Stomach (tissue), 8 donors: ENCODE measurements at regions not wholly inside any gene's neighbourhood (a gene's known extent, or its start where the extent isn't known, plus 50 kb on each side); places are given as distances from the start of the nearest gene placed in this dataset.

Experiments used
- DNase-seq, 2 donors: peaks; one replicate each; pipeline versions ENCODE4 v3.0.0 to v3.0.0-alpha.2; 2013 to 2019
- H3K27ac ChIP-seq, 5 donors: fragments of 200-600 bp in 4 of 5; sonication (generic) in 4 of 5; one replicate each; pipeline ENCODE4 v1.5.1; 2013 to 2019; ENCODE audit warnings: mild to moderate bottlenecking in 1 of 5, moderate library complexity in 1 of 5
- H3K27me3 ChIP-seq, 3 donors: fragments of 200-600 bp; sonication (generic); one replicate each; pipeline ENCODE4 v1.5.1; 2017 to 2019; ENCODE audit warnings: mixed run types in 1 of 3
- H3K36me3 ChIP-seq, 4 donors: fragments of 200-600 bp; sonication (generic); 1 replicate in 3 of 4; 2 replicates in 1 of 4; pipeline ENCODE4 v1.5.1; 2016 to 2019
- H3K4me1 ChIP-seq, 4 donors: fragments of 200-600 bp; sonication (generic); one replicate each; pipeline ENCODE4 v1.5.1; 2016 to 2019
- H3K4me3 ChIP-seq, 4 donors: fragments of 200-600 bp; sonication (generic) in 3 of 4; one replicate each; pipeline ENCODE4 v1.5.1; 2016 to 2019; ENCODE audit warnings: mild to moderate bottlenecking in 1 of 4
- H3K9me3 ChIP-seq, 4 donors: fragments of 200-600 bp; sonication (generic); one replicate each; pipeline ENCODE4 v1.5.1; 2016 to 2019
- CTCF ChIP-seq, 7 experiments: fragments of 450-650 bp in 4 of 7; fragments of 200-600 bp in 3 of 7; sonication (generic) in 3 of 7; IDR thresholded peaks; one replicate each; pipeline ENCODE4 v1.5.1; 2016 to 2019; ENCODE audit warnings: antibody characterized with exemption in 7 of 7, control low read depth in 2 of 7, mild to moderate bottlenecking in 1 of 7
- EP300 ChIP-seq: sonication (generic); formaldehyde crosslinking; IDR thresholded peaks from one replicate; pipeline ENCODE4 v1.6.1; 2017; ENCODE audit warnings: antibody characterized with exemption
- POLR2A ChIP-seq, 4 donors: fragments of 450-650 bp; IDR thresholded peaks; one replicate each; pipeline ENCODE4 v1.6.1; 2016; ENCODE audit warnings: antibody characterized with exemption in 4 of 4, control low read depth in 2 of 4, mild to moderate bottlenecking in 1 of 4, moderate library complexity in 1 of 4
- POLR2AphosphoS5 ChIP-seq, 3 donors: sonication (generic); formaldehyde crosslinking; IDR thresholded peaks; one replicate each; pipeline ENCODE4 v1.6.1; 2016; ENCODE audit warnings: antibody characterized with exemption in 3 of 3
- WGBS, 5 donors: extraction: QIAGEN DNeasy Blood & Tissue Kit in 3 of 5; methylation state at CpG; one replicate each; pipeline versions ENCODE4 v1.1.5 to v1.1.7; 2013 to 2018; 5-methylcytosine and 5-hydroxymethylcytosine counted together
- intact Hi-C: fragments of 100-400 bp; cut with DNase I; formaldehyde crosslinking; loops from one replicate; pipeline ENCODE4 v1.15.1; 2023; ENCODE audit warnings: low total_unique reads
- donor health status: healthy with polysubstance abuse.
- donor health status: Bipolar disorder and iron deficiency.
- donor health status: healthy.

GRCh38 chr1:60924964-60925798 lies 157.2 kb upstream of the NFIA start:
- Histone ChIP-seq H3K4me3 (no peak overlapping the region), H3K27ac (peak overlapping the region in 4 of 5 donors; percentile 72 to 87 (median 80)), H3K27me3 (no peaks in the 10 kb centered on the region), H3K4me1 (peaks cover 13 to 37% (median 24%) of the 10 kb centered on the region in 4 donors), H3K9me3 (no peaks in the 10 kb centered on the region), H3K36me3 (no peaks in the 10 kb centered on the region)
- WGBS, 5 donors: 41 to 47% (median 45%) methylated on average over 14 of the region's 14 CpGs
- TF ChIP-seq POLR2AphosphoS5 (IDR thresholded peaks at IDR 0.05) (no peak), EP300 (no peak), CTCF (IDR thresholded peaks at IDR 0.05) (no peak), POLR2A (IDR thresholded peaks at IDR 0.05) (no peak)
- peak in 1 of 2 donors; percentile 32 for DNase-seq
- intact Hi-C loops: no loop called here

- intact Hi-C loops: no loop called here
- H3K9me3 ChIP-seq: no peaks in the 10 kb centered on the region
- no peak overlapping the region for H3K4me3 ChIP-seq
- H3K27me3 ChIP-seq: no peaks in the 10 kb centered on the region
- H3K4me1 ChIP-seq: peaks cover 13 to 37% (median 24%) of the 10 kb centered on the region in 4 donors
- no peak for TF ChIP-seq POLR2AphosphoS5 (IDR thresholded peaks at IDR 0.05)
- no peak for TF ChIP-seq POLR2A (IDR thresholded peaks at IDR 0.05)
- no peak for TF ChIP-seq CTCF (IDR thresholded peaks at IDR 0.05)
- WGBS, 5 donors: 78 to 90% (median 82%) methylated on average over 3 of the region's 3 CpGs
- H3K36me3 ChIP-seq: no peaks in the 10 kb centered on the region
- H3K27ac ChIP-seq: peak overlapping the region; percentile 68 to 87 (median 76)
- peak in 1 of 2 donors; percentile 13 for DNase-seq
Measured at GRCh38 chr1:60924165-60924564, 158.2 kb upstream of the NFIA start.

- DNase-seq: peak in 1 of 2 donors; percentile 61
- TF ChIP-seq POLR2AphosphoS5 (IDR thresholded peaks at IDR 0.05) (peak in 1 of 3 donors; percentile 8), EP300 (no peak)
- H3K4me1 ChIP-seq: peaks cover 13 to 37% (median 24%) of the 10 kb centered on the region in 4 donors
- no peaks in the 10 kb centered on the region for H3K36me3 ChIP-seq
- H3K27ac ChIP-seq: peak overlapping the region; percentile 68 to 87 (median 76)
- no peak overlapping the region for H3K4me3 ChIP-seq
- H3K9me3 ChIP-seq: no peaks in the 10 kb centered on the region
- intact Hi-C loops: no loop called here
- H3K27me3 ChIP-seq: no peaks in the 10 kb centered on the region
- WGBS, 5 donors: 13 to 23% (median 20%) methylated on average over 5 of the region's 5 CpGs
Measured at GRCh38 chr1:60923389-60924087, 158.8 kb upstream of the NFIA start.

- WGBS, 5 donors: 47 to 80% (median 75%) methylated on average over 4 of the region's 4 CpGs
- Histone ChIP-seq H3K9me3 (no peaks in the 10 kb centered on the region), H3K4me1 (peaks cover 13 to 37% (median 24%) of the 10 kb centered on the region in 4 donors), H3K27me3 (no peaks in the 10 kb centered on the region), H3K4me3 (no peak overlapping the region), H3K27ac (peak overlapping the region in 1 of 5 donors; percentile 32), H3K36me3 (no peaks in the 10 kb centered on the region)
- intact Hi-C loops: no loop called here
- TF ChIP-seq POLR2AphosphoS5 (IDR thresholded peaks at IDR 0.05): no peak
- no peak for TF ChIP-seq CTCF (IDR thresholded peaks at IDR 0.05)
- no peak for TF ChIP-seq POLR2A (IDR thresholded peaks at IDR 0.05)
- no peak for TF ChIP-seq EP300
- DNase-seq: no peak
Measured at GRCh38 chr1:60922304-60922703, 160.1 kb upstream of the NFIA start.
